ENCODE measurements at regions not wholly inside any gene's neighbourhood (a gene's known extent, or its start where the extent isn't known, plus 50 kb on each side); places are given as distances from the start of the nearest gene placed in this dataset.
"Not testable (repeated sequence)": the region's sequence is repeated elsewhere in the genome, so short reads cannot be mapped to it uniquely, and the experiment has no call there.

GRCh38 chr4:141290771-141291170, 70.1 kb downstream of the ZNF330 start:
- DNase-seq, result no peak

DNA sequence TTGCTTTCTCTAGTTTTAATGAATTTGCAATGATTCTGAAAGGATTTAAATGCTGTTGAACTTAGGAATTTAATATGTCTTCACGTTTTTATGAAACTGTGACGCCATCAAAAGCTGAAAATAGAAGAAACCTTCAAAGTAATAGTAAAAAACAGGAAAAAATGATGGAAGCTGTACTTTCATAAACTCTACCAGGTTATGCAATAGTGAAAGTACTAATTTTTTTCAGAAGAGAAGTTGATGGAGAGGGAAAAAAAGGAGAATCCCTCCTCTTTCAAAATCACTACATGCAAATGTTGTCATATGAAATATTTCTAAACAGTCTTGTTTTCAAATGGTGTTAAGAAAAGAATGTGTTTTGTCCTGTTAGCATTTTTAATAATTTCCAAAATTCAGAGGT, 73.6 kb downstream of the ZNF330 start:
- no peak for DNase-seq

- no peak for DNase-seq
Observed at GRCh38 chr4:141301216-141301615, 80.5 kb downstream of the ZNF330 start.

DNA sequence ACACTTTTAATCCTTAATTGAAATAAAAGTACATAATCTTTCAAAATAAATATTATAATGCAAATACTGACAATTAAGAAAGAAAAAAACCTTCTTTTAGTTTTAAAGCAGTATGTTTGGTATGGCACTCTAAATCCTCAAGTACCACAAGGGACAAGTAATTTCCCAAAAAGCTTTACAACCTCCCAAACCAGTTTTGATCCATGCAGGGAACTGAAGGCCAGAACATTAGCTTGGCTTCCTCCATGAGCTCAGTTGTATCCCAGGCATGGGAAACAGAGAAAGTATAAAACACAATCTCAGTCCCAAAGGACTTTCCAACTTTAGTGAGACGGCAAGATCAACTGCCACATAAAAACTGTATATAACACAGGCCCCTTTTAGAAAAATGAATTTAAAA, 82.2 kb downstream of the ZNF330 start:
- no peak for DNase-seq

DNA sequence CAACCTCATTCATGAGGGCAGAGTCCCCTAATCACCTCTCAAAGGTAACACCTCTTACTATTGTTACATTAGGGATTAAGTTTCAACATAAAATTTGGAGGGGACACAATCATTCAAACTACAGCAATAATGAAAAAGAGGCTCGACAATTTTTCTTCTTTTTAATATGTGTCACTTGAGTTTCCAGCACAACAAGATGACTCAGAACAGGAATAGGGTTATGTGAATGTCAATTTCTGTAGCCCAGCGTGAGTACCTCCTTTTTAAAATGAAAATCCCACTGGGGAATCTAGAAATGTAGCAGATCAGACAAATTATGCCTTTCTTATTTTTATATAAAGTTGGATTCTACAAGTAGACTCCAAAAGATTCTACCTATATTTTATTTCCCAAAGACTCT, 83.7 kb downstream of the ZNF330 start:
- DNase-seq, result no peak

DNA sequence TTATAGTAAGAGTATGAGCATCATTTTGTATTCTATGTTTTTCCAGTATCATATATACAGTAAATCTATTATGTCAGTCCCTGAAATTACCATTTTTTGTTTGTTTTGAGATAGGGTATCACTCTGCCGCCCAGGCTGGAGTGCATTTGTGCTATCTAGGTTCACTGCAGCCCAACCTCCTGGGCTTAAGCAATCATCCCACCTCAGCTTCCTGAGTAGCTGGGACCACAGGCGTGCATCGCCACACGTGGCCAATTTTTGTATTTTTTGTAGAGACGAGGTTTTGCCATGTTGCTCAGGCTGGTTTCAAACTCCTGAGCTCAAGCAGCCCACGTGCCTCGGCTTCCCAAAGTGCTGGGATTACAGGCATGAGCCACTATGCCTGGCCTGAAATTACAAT, 85.6 kb downstream of the ZNF330 start:
- no peak for DNase-seq

- DNase-seq, result peak; percentile 36
Observed at GRCh38 chr4:141307241-141307689, 86.6 kb downstream of the ZNF330 start.

DNA sequence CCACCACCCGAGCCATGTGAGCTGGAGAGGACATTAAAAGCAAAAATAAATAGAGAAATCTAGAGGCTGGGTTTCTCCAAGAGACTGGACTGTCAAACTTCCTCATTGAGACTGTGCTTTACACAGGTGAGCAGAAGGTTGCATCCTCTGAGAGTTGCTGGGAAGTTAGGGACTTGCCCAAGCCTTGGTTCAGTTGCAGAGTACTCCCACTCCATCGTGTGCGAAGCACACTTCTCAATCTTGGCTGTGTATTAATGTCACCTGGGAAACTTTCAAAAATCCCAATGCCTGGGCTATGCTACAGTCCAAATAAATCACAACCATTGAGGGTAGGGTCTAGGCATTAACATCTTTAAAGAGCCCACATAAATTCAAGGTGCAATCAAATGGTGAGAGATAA, 89.2 kb downstream of the ZNF330 start:
- DNase-seq, result no peak

DNA sequence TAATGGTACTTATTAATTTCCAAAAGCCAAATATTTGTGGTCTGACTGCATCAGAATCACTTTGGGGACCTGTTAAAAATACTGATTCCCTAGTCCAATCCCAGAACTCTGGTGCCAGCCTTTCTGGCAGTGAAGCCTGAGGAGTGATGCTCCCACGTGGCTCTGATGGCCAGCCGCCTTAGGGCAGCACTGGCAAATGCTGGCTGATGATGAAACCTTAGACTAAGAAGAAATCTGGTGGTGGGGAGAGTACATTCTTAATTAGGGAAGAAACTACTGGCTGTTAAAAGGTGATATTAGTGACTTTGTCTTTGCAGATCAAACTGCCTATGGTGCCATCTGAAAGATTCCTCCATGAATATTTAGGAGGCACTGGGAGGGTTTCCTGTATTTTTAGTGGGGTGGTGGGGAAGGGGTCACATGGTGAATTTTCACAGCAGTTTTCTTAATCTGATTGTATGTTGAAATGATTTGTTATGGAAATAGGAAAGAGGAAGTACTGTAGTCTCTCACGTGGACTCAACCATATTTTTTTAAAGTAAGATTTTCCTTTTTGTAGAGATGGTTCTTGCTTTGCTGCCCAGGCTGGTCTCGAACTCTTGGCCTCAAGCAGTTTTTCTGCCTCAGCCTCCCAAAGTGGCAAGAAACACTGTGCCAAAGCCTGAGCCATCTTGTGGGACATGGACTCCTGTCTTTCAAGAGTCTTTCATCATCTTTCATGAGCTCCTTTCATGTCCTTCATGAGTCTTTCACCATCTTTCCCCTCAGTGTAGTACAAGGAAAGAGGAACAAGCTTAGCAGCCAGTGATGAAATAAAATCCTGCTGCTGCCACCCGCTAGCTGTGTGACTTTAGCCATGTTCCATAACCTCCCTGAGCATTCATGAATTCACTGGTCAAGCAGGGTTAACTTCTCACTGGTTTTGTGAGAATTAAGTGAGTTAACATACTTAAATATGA, 90.8 kb downstream of the ZNF330 start:
- DNase-seq, result no peak

DNA sequence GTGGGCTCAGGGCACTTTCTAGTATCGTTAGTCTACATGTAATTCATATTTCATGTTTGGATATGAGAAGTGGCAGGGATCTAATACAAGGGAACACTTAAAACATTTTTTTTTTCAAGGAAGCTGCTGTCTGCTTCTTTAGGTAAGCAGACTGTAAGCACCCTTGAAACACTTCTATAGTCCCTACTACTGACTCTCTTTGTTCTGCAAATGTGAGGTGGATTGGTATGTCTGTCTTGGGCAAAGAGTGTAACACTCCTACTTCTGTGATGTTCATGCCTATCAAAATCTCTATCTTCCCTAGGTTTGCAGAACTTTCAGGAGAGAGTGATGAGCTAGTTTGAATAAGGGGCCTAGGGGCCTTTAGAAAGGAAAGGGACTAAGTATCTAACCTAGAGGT, 93.9 kb downstream of the ZNF330 start:
- DNase-seq, result no peak

GRCh38 chr4:141328560-141329173, 108.0 kb downstream of the ZNF330 start:
- no peak for DNase-seq

GRCh38 chr4:141329174-141329569, 108.5 kb downstream of the ZNF330 start:
- DNase-seq, result no peak

- DNase-seq, result no peak
Observed at GRCh38 chr4:141330616-141331015, 109.9 kb downstream of the ZNF330 start.

- DNase-seq, result no peak
Observed at GRCh38 chr4:141331534-141332358, 111.1 kb downstream of the ZNF330 start.

DNA sequence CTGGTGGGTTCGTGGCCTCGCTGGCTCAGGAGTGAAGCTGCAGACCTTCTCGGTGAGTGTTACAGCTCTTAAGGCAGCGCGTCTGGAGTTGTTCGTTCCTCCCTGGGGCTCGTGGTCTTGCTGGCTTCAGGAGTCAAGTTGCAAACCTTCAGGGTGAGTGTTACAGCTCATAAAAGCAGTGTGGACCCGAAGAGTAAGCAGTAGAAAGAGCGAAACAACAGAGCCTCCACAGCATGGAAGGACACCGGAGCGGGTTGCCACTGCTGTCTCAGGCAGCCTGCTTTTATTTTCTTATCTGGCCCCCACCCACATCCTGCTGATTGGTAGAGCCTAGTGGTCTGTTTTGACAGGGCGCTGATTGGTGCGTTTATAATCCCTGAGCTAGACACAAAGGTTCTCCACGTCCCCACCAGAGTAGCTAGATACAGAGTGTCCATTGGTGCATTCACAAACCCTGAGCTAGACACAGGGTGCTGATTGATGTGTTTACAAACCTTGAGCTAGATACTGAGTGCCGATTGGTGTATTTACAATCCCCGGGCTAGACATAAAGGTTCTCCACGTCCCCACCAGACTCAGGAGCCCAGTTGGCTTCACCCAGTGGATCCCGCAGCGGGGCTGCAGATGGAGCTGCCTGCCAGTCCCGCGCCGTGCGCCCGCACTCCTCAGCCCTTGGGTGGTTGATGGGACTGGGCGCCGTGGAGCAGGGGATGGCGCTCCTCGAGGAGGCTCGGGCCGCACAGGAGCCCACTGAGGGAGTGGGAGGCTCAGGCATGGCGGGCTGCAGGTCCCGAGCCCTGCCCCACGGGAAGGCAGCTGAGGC, 111.9 kb downstream of the ZNF330 start:
- DNase-seq, result not testable (repeated sequence)

DNA sequence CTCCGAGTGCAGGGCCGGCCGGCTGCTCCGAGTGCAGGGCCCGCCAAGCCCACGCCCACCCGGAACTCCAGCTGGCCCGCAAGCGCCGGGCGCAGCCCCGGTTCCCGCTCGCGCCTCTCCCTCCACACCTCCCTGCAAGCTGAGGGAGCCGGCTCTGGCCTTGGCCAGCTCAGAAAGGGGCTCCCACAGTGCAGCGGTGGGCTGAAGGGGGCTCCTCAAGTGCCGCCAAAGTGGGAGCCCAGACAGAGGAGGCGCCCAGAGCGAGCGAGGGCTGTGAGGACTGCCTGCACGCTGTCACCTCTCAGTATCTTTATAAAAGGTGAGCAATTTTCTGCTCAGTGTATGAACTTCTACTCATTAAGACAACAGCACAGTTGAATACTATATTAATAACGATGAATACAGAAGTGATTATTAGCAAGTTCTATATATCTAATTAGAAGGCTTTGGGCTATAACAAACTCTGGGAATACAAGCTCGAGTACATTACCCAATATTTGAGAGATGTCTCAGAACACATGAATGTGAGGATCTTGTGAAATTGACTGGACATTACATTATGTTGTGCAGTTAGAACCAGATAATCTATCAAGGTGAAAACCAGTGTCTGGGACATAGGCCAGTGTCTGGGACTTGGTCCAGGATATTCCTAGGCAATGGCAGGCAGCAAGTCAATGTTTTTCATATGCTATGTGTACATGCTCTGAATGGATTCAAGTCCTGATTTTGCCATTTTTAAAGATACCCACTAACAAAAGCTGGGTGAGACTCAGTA, 112.9 kb downstream of the ZNF330 start:
- DNase-seq, result not testable (repeated sequence)

DNA sequence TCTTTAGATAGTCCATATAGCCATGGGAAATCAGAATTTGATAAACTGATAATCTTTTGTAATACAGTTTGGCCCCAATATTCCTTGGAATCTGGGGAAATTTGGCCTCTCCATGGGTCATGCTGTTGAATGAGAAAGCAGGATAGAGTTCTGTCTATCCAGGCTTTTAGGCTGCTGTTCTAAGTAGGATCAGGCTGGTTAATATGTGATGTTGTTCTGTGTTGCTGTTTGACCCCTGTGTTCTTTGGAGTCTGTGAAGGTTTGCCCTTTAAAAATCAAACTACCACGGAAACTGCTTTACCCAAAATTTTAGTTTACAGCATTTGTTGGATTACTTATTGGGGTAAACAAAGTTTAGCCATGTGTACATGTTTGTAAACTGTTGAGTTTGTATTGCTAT, 114.5 kb downstream of the ZNF330 start:
- DNase-seq, result no peak

- no peak for DNase-seq
Observed at GRCh38 chr4:141338238-141338637, 117.5 kb downstream of the ZNF330 start.

DNA sequence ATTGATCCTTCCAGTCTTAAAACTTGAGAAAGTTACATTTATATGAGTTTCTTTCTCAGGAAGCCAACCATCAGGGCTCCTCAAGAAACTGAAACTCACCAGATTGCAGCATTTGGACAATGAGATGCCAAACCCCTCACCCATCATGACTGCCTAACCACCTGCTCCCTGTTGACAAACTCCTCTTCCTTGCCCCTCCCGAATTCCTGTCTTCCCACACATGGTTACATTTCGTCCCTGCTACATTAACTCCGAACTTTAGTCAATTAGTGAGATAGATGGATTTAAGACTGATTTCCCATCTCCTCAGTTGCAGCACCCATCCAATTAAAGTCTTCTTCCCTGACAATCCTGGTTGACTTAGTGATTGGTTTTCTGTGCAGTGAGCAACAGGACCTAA, 118.7 kb downstream of the ZNF330 start:
- DNase-seq, result no peak

GRCh38 chr4:141339966-141340365, 119.3 kb downstream of the ZNF330 start:
- DNase-seq, result no peak

DNA sequence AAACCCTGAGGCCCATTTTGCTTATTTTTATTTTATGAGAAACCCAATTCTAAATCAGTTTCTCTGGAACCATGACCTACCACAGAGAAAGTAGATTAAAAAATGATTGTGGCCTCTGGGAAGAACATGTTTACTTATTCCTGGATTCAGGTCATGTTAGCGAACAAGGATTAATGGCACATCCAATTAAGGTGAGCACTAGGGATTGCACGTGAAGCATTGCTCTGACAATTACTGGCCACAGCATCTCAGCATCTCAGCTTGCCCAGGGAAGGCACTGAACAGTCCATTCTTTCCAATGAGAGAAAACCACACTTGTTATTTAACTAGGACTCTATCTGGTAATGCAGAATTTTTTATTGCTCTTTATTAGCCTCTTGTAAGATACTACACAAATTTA, 119.8 kb downstream of the ZNF330 start:
- DNase-seq, result no peak

DNA sequence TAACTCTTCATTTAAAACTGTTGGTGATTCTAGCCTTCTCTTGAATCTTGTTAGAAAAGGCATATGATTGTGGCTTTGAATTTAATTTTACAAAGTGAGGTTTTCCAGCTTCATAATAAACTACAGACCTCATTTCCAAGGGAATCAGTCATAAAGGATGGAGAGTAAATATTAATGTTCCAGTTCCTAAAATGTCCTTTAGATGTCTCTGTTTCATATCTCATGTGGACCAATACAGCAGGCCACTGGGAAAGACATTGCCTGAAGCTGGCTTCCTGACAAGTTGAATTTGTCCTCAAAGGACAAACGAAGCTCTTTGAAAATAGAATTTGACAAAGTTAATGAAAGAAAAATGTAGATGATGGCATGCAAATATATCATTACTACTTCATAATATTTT, 125.4 kb downstream of the ZNF330 start:
- DNase-seq, result no peak
